ENCODE measurements at regions not wholly inside any gene's neighbourhood (a gene's known extent, or its start where the extent isn't known, plus 50 kb on each side); places are given as distances from the start of the nearest gene placed in this dataset.

- TF ChIP-seq CTCF (IDR thresholded peaks at IDR 0.05) (no peak), POLR2AphosphoS5 (IDR thresholded peaks at IDR 0.05; ENCODE audit: insufficient read depth in 1 of 2, low read depth in 1 of 2) (no peak)
Measured at GRCh38 chr5:145084834-145085233, 750.3 kb downstream of the PRELID2 start.

All from vagina (tissue), 2 donors.